K562 (cell line): ENCODE measurements at regions not wholly inside any gene's neighbourhood (a gene's known extent, or its start where the extent isn't known, plus 50 kb on each side); places are given as distances from the start of the nearest gene placed in this dataset.

ENCODE experiments used
- ATAC-seq: fragments of 200-7000 bp; cut with Tn5 transposase; 3 replicates; pipeline ENCODE4 v1.9.1; 2020; ENCODE audit warnings: moderate library complexity
- BruUV-seq: library from RNA; stranded (reverse); fragments of 400-500 nt; replicated peaks from 2 replicates; lab custom pipeline; 2021; lab: Mats Ljungman, UMichigan
- CTCF ChIA-PET: fragments of 300-600 bp; formaldehyde crosslinking; extraction: SDS; loops from one replicate; lab custom pipeline; 2021; ENCODE audit warnings: low intra/inter-chr PET ratio; lab: Yijun Ruan, JAX
- POLR2A ChIA-PET: fragments of 300-600, 350-650 bp; sonication (Branson Sonifier 250); formaldehyde crosslinking; extraction: SDS; loops from one replicate; lab custom pipeline; 2021; ENCODE audit warnings: antibody characterized with exemption, inconsistent platforms; lab: Yijun Ruan, JAX
- DNase-seq, 4 experiments: peaks; one replicate each; pipeline versions ENCODE4 v3.0.0 to v3.0.0-alpha.2; 2011 to 2018; ENCODE audit warnings: low spot score in 3 of 4, mixed read lengths in 3 of 4; ENCODE audit errors: extremely low read depth in 1 of 4
- FAIRE-seq: peaks from 2 replicates; lab custom pipeline; 2011; peaks lifted over from hg19 to GRCh38; lab: Jason Lieb, UNC
- H2AFZ ChIP-seq: 2 replicates; pipeline ENCODE4 v1.6.0; 2011; ENCODE audit warnings: low read depth, low read length, control low read depth, inconsistent platforms
- H3K27ac ChIP-seq: fragments of 200-600 bp; 3 replicates; pipeline ENCODE4 v1.8.0; 2011; ENCODE audit warnings: low read depth, mild to moderate bottlenecking, control low read depth, inconsistent platforms, low read length, moderate library complexity, mixed read lengths; ENCODE audit errors: extremely low read depth
- H3K27me3 ChIP-seq, 2 experiments: fragments of 300-600 bp in 1 of 2; 2 replicates in 1 of 2; 3 replicates in 1 of 2; pipeline versions ENCODE4 v1.6.0 to v1.8.0; 2011; ENCODE audit warnings: inconsistent platforms in 2 of 2, low read length in 2 of 2, mild to moderate bottlenecking in 1 of 2, mixed read lengths in 1 of 2, moderate library complexity in 1 of 2; ENCODE audit not compliant: control insufficient read depth in 2 of 2, insufficient read depth in 2 of 2
- H3K36me3 ChIP-seq: fragments of 300-600 bp; 3 replicates; pipeline ENCODE4 v1.8.0; 2011; ENCODE audit warnings: mild to moderate bottlenecking, low read length, inconsistent platforms; ENCODE audit not compliant: control insufficient read depth, insufficient read depth
- H3K4me1 ChIP-seq, 2 experiments: fragments of 200-600 bp in 1 of 2; replicated peaks in 1 of 2; 2 replicates in 1 of 2; 3 replicates in 1 of 2; pipeline versions ENCODE4 v1.5.1 to v1.8.0; 2011; ENCODE audit warnings: inconsistent platforms in 2 of 2, low read length in 2 of 2, mild to moderate bottlenecking in 1 of 2, mixed read lengths in 1 of 2, moderate library complexity in 1 of 2; ENCODE audit not compliant: control insufficient read depth in 2 of 2, insufficient read depth in 2 of 2
- H3K4me2 ChIP-seq: 2 replicates; pipeline ENCODE4 v1.6.1; 2011; ENCODE audit warnings: low read length, control low read depth, inconsistent platforms, mixed read lengths; ENCODE audit not compliant: insufficient read depth
- H3K4me3 ChIP-seq: fragments of 200-600 bp; sonication (generic), shearing (Covaris generic); 2 replicates; pipeline ENCODE4 v1.5.1; 2016; ENCODE audit warnings: control low read depth, inconsistent platforms
- H3K79me2 ChIP-seq: fragments of 200-600 bp; 3 replicates; pipeline ENCODE4 v1.8.0; 2011; ENCODE audit warnings: low read length, inconsistent platforms; ENCODE audit not compliant: control insufficient read depth, insufficient read depth
- H3K9ac ChIP-seq, 2 experiments: 2 replicates each; pipeline versions ENCODE4 v1.6.0 to v1.6.1; 2011; ENCODE audit warnings: low read depth in 2 of 2, low read length in 2 of 2, control low read depth in 1 of 2, inconsistent platforms in 1 of 2, mild to moderate bottlenecking in 1 of 2, mixed read lengths in 1 of 2; ENCODE audit not compliant: insufficient read depth in 1 of 2
- H3K9me1 ChIP-seq: one replicate; pipeline ENCODE4 v1.6.0; 2011; ENCODE audit warnings: inconsistent platforms, mild to moderate bottlenecking, low read length, moderate library complexity; ENCODE audit not compliant: control insufficient read depth, insufficient read depth
- H3K9me3 ChIP-seq: replicated peaks from 2 replicates; pipeline ENCODE4 v1.5.1; 2011; ENCODE audit warnings: low read depth, low read length, inconsistent platforms; ENCODE audit not compliant: control insufficient read depth, insufficient read depth
- H4K20me1 ChIP-seq: replicated peaks from 2 replicates; pipeline ENCODE4 v1.6.1; 2011; ENCODE audit warnings: low read length, inconsistent platforms, mixed read lengths; ENCODE audit not compliant: control insufficient read depth, insufficient read depth
- ELF2 ChIP-seq: fragments of 250-450 bp; sonication (Bioruptor Pico); IDR thresholded peaks from 2 replicates; pipeline ENCODE4 v1.5.0; 2021; ENCODE audit warnings: mild to moderate bottlenecking
- GTF3C2 ChIP-seq: IDR thresholded peaks from 3 replicates; pipeline ENCODE4 v1.6.1; 2011; ENCODE audit warnings: borderline replicate concordance, mild to moderate bottlenecking, moderate library complexity; ENCODE audit not compliant: insufficient read length; ENCODE audit errors: extremely low read depth
- JUN ChIP-seq, 2 experiments: sonication (generic) in 1 of 2; formaldehyde crosslinking in 1 of 2; IDR thresholded peaks; 2 replicates each; pipeline versions ENCODE4 v1.6.1 to v1.8.0; 2012 to 2022; ENCODE audit warnings: borderline replicate concordance in 2 of 2, mild to moderate bottlenecking in 2 of 2, improper control_type of control experiment in 1 of 2, low read depth in 1 of 2, low read length in 1 of 2, missing genetic modification reagents in 1 of 2
- PTBP1 ChIP-seq: fragments of 200-400 bp; formaldehyde crosslinking; IDR thresholded peaks from 2 replicates; pipeline ENCODE4 v1.6.1; 2017; ENCODE audit warnings: low read depth, low read length
- RBM22 ChIP-seq: fragments of 200-400 bp; formaldehyde crosslinking; IDR thresholded peaks from 2 replicates; pipeline ENCODE4 v1.6.1; 2018; ENCODE audit warnings: low read length, low read depth; ENCODE audit not compliant: poor library complexity, severe bottlenecking
- SREBF2 ChIP-seq: sonication (generic); formaldehyde crosslinking; IDR thresholded peaks from 2 replicates; pipeline ENCODE4 v1.4.0; 2020; ENCODE audit warnings: mild to moderate bottlenecking, missing genetic modification reagents
- ZNF324 ChIP-seq: fragments of 250-450 bp; sonication (Bioruptor Pico); IDR thresholded peaks from 2 replicates; pipeline ENCODE4 v1.4.0; 2020; ENCODE audit warnings: mild to moderate bottlenecking
- WGBS: fragments of 100-300 bp; shearing (Covaris generic); methylation state at CpG from one replicate; pipeline ENCODE4 v1.1.6; 2016; ENCODE audit warnings: low coverage, mixed read lengths; ENCODE audit not compliant: insufficient coverage; ENCODE audit errors: missing lambda C conversion rate; 5-methylcytosine and 5-hydroxymethylcytosine counted together
- in situ Hi-C: fragments of 300-500 bp; cut with MboI; formaldehyde crosslinking; loops from 4 replicates; pipeline ENCODE4 v1.15.0; 2018; ENCODE audit warnings: inconsistent platforms, mixed read lengths
- intact Hi-C: fragments of 100-400 bp; cut with micrococcal nuclease; formaldehyde crosslinking; loops from 2 replicates; pipeline ENCODE4 v1.14.2; 2022
- TF ChIP-seq, protein P1 (sequence below): sonication (generic); formaldehyde crosslinking; IDR thresholded peaks from 2 replicates; pipeline ENCODE4 v1.8.0; 2023; ENCODE audit warnings: missing genetic modification reagents, mild to moderate bottlenecking, borderline replicate concordance

DNA sequence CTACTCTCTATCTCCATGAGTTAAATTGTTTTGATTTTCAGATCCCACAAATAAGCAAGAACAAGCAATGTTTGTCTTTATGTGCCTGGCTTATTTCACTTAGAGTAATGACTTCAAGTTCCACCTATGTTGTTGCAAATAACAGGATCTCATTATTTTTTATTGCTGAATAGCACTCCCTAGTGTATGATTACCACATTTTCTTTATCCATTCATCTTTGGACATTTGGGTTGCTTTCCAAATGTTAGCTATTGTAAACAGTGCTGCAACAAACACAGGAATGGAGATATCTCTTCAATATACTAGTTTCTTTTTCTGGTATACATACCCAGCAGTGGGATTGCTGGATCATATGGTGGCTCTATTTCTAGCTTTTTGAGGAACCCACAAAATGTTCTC lies 136.0 kb downstream of the SLITRK2 start:
- in situ Hi-C loops = no loop called here
- ChIA-PET CTCF (no interaction called here), POLR2A (no interaction called here)
- H3K4me3 ChIP-seq = no peak overlapping the region
- no peak for DNase-seq
- intact Hi-C loops = no loop called here
- no peaks in the 10 kb centered on the region for H3K36me3 ChIP-seq
- no peaks in the 10 kb centered on the region for H4K20me1 ChIP-seq
- no TSS peak for BruUV-seq
- H3K9ac ChIP-seq = no peak overlapping the region
- no peak for ATAC-seq
- H3K4me1 ChIP-seq = no peaks in the 10 kb centered on the region
- no peaks in the 10 kb centered on the region for H3K27me3 ChIP-seq
- FAIRE-seq = no peak
- H3K9me1 ChIP-seq = no peaks in the 10 kb centered on the region
- no peaks in the 10 kb centered on the region for H3K9me3 ChIP-seq
- no peaks in the 10 kb centered on the region for H3K79me2 ChIP-seq
- H3K27ac ChIP-seq = no peak overlapping the region
- no peak overlapping the region for H2AFZ ChIP-seq
- TF ChIP-seq ELF2 (CRISPR knock-in tag) = no peak
- no peak for TF ChIP-seq PTBP1
- H3K4me2 ChIP-seq = no peak overlapping the region

GRCh38 chrX:145990051-145990450 lies 172.4 kb downstream of the SLITRK2 start:
- Histone ChIP-seq H3K4me1 (no peaks in the 10 kb centered on the region), H3K4me3 (no peak overlapping the region), H2AFZ (no peak overlapping the region), H3K4me2 (no peak overlapping the region), H3K9ac (no peak overlapping the region), H4K20me1 (no peaks in the 10 kb centered on the region), H3K9me1 (no peaks in the 10 kb centered on the region), H3K27ac (no peak overlapping the region), H3K36me3 (no peaks in the 10 kb centered on the region), H3K9me3 (no peaks in the 10 kb centered on the region), H3K79me2 (no peaks in the 10 kb centered on the region), H3K27me3 (no peaks in the 10 kb centered on the region)
- ATAC-seq (no peak), DNase-seq (no peak), FAIRE-seq (no peak)
- intact Hi-C loops (no loop called here), in situ Hi-C loops (no loop called here)
- CTCF ChIA-PET = no interaction called here
- POLR2A ChIA-PET = no interaction called here
- WGBS = 0% methylated on average over 3 of the region's 3 CpGs
- BruUV-seq = no TSS peak
- TF ChIP-seq RBM22 (no peak), ZNF324 (no peak), JUN (IDR thresholded peaks at IDR 0.05; ENCODE audit: borderline replicate concordance, low read depth, low read length) (no peak), JUN (CRISPR knock-in tag; IDR thresholded peaks at IDR 0.05; ENCODE audit: borderline replicate concordance) (no peak), SREBF2 (no peak), GTF3C2 (no peak)
- TF ChIP-seq, protein P1, sequence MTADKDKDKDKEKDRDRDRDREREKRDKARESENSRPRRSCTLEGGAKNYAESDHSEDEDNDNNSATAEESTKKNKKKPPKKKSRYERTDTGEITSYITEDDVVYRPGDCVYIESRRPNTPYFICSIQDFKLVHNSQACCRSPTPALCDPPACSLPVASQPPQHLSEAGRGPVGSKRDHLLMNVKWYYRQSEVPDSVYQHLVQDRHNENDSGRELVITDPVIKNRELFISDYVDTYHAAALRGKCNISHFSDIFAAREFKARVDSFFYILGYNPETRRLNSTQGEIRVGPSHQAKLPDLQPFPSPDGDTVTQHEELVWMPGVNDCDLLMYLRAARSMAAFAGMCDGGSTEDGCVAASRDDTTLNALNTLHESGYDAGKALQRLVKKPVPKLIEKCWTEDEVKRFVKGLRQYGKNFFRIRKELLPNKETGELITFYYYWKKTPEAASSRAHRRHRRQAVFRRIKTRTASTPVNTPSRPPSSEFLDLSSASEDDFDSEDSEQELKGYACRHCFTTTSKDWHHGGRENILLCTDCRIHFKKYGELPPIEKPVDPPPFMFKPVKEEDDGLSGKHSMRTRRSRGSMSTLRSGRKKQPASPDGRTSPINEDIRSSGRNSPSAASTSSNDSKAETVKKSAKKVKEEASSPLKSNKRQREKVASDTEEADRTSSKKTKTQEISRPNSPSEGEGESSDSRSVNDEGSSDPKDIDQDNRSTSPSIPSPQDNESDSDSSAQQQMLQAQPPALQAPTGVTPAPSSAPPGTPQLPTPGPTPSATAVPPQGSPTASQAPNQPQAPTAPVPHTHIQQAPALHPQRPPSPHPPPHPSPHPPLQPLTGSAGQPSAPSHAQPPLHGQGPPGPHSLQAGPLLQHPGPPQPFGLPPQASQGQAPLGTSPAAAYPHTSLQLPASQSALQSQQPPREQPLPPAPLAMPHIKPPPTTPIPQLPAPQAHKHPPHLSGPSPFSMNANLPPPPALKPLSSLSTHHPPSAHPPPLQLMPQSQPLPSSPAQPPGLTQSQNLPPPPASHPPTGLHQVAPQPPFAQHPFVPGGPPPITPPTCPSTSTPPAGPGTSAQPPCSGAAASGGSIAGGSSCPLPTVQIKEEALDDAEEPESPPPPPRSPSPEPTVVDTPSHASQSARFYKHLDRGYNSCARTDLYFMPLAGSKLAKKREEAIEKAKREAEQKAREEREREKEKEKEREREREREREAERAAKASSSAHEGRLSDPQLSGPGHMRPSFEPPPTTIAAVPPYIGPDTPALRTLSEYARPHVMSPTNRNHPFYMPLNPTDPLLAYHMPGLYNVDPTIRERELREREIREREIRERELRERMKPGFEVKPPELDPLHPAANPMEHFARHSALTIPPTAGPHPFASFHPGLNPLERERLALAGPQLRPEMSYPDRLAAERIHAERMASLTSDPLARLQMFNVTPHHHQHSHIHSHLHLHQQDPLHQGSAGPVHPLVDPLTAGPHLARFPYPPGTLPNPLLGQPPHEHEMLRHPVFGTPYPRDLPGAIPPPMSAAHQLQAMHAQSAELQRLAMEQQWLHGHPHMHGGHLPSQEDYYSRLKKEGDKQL = no peak
